Stomach (tissue), 8 donors: ENCODE measurements at regions not wholly inside any gene's neighbourhood (a gene's known extent, or its start where the extent isn't known, plus 50 kb on each side); places are given as distances from the start of the nearest gene placed in this dataset.

Experiments
- DNase-seq, 2 donors: peaks; one replicate each; pipeline versions ENCODE4 v3.0.0 to v3.0.0-alpha.2; 2013 to 2019
- H3K27ac ChIP-seq, 5 donors: fragments of 200-600 bp in 4 of 5; sonication (generic) in 4 of 5; one replicate each; pipeline ENCODE4 v1.5.1; 2013 to 2019; ENCODE audit warnings: mild to moderate bottlenecking in 1 of 5, moderate library complexity in 1 of 5
- H3K27me3 ChIP-seq, 3 donors: fragments of 200-600 bp; sonication (generic); one replicate each; pipeline ENCODE4 v1.5.1; 2017 to 2019; ENCODE audit warnings: mixed run types in 1 of 3
- H3K36me3 ChIP-seq, 4 donors: fragments of 200-600 bp; sonication (generic); 1 replicate in 3 of 4; 2 replicates in 1 of 4; pipeline ENCODE4 v1.5.1; 2016 to 2019
- H3K4me1 ChIP-seq, 4 donors: fragments of 200-600 bp; sonication (generic); one replicate each; pipeline ENCODE4 v1.5.1; 2016 to 2019
- H3K4me3 ChIP-seq, 4 donors: fragments of 200-600 bp; sonication (generic) in 3 of 4; one replicate each; pipeline ENCODE4 v1.5.1; 2016 to 2019; ENCODE audit warnings: mild to moderate bottlenecking in 1 of 4
- H3K9me3 ChIP-seq, 4 donors: fragments of 200-600 bp; sonication (generic); one replicate each; pipeline ENCODE4 v1.5.1; 2016 to 2019
- EP300 ChIP-seq: sonication (generic); formaldehyde crosslinking; IDR thresholded peaks from one replicate; pipeline ENCODE4 v1.6.1; 2017; ENCODE audit warnings: antibody characterized with exemption
- POLR2A ChIP-seq, 4 donors: fragments of 450-650 bp; IDR thresholded peaks; one replicate each; pipeline ENCODE4 v1.6.1; 2016; ENCODE audit warnings: antibody characterized with exemption in 4 of 4, control low read depth in 2 of 4, mild to moderate bottlenecking in 1 of 4, moderate library complexity in 1 of 4
- POLR2AphosphoS5 ChIP-seq, 3 donors: sonication (generic); formaldehyde crosslinking; IDR thresholded peaks; one replicate each; pipeline ENCODE4 v1.6.1; 2016; ENCODE audit warnings: antibody characterized with exemption in 3 of 3
- WGBS, 5 donors: extraction: QIAGEN DNeasy Blood & Tissue Kit in 3 of 5; methylation state at CpG; one replicate each; pipeline versions ENCODE4 v1.1.5 to v1.1.7; 2013 to 2018; 5-methylcytosine and 5-hydroxymethylcytosine counted together
- intact Hi-C: fragments of 100-400 bp; cut with DNase I; formaldehyde crosslinking; loops from one replicate; pipeline ENCODE4 v1.15.1; 2023; ENCODE audit warnings: low total_unique reads
- TF ChIP-seq, protein P1 (sequence below), 7 experiments: fragments of 450-650 bp in 4 of 7; fragments of 200-600 bp in 3 of 7; sonication (generic) in 3 of 7; IDR thresholded peaks; one replicate each; pipeline ENCODE4 v1.5.1; 2016 to 2019; ENCODE audit warnings: antibody characterized with exemption in 7 of 7, control low read depth in 2 of 7, mild to moderate bottlenecking in 1 of 7
- donor health status: healthy with polysubstance abuse.
- donor health status: Bipolar disorder and iron deficiency.
- donor health status: healthy.

- no peaks in the 10 kb centered on the region for H3K36me3 ChIP-seq
- H3K9me3 ChIP-seq, result no peaks in the 10 kb centered on the region
- no peak overlapping the region for H3K4me3 ChIP-seq
- no peaks in the 10 kb centered on the region for H3K4me1 ChIP-seq
- DNase-seq, result peak in 1 of 2 donors; percentile 17
- intact Hi-C loops, result no loop called here
- TF ChIP-seq, protein P1, sequence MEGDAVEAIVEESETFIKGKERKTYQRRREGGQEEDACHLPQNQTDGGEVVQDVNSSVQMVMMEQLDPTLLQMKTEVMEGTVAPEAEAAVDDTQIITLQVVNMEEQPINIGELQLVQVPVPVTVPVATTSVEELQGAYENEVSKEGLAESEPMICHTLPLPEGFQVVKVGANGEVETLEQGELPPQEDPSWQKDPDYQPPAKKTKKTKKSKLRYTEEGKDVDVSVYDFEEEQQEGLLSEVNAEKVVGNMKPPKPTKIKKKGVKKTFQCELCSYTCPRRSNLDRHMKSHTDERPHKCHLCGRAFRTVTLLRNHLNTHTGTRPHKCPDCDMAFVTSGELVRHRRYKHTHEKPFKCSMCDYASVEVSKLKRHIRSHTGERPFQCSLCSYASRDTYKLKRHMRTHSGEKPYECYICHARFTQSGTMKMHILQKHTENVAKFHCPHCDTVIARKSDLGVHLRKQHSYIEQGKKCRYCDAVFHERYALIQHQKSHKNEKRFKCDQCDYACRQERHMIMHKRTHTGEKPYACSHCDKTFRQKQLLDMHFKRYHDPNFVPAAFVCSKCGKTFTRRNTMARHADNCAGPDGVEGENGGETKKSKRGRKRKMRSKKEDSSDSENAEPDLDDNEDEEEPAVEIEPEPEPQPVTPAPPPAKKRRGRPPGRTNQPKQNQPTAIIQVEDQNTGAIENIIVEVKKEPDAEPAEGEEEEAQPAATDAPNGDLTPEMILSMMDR (IDR thresholded peaks at IDR 0.05), result no peak
- TF ChIP-seq EP300 (no peak), POLR2A (IDR thresholded peaks at IDR 0.05) (no peak), POLR2AphosphoS5 (IDR thresholded peaks at IDR 0.05) (no peak)
- 63 to 81% (median 72%) methylated on average over 21 of the region's 21 CpGs for WGBS, 5 donors
- no peaks in the 10 kb centered on the region for H3K27me3 ChIP-seq
- H3K27ac ChIP-seq, result no peak overlapping the region
Observed at GRCh38 chr7:156082048-156083040, 270.1 kb upstream of the SHH start.

DNA sequence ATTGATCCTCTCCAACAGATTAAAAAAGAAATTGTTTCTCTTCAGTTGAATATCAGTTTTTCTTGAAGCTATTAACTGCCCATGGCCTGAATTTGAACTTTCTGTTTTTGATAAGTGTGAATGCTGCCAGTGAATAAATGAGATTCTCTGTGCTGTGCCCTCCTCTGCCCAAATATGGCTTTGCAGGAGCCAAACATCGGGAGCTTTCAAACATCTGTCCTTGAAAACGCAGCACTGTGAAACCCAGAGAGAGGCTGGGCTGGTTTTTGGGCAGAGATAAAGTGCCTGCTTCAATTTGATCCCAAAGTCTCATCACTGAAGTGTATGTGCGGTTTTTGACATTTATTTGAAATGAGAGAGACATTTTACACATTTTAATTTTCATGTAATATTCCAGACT is 268.3 kb upstream of the SHH start:
- H3K9me3 ChIP-seq, result no peaks in the 10 kb centered on the region
- intact Hi-C loops, result no loop called here
- DNase-seq, result peak in 1 of 2 donors; percentile 23
- 32 to 49% (median 46%) methylated on average over 3 of the region's 3 CpGs for WGBS, 5 donors
- no peaks in the 10 kb centered on the region for H3K36me3 ChIP-seq
- no peaks in the 10 kb centered on the region for H3K27me3 ChIP-seq
- H3K4me3 ChIP-seq, result no peak overlapping the region
- H3K27ac ChIP-seq, result no peak overlapping the region
- no peaks in the 10 kb centered on the region for H3K4me1 ChIP-seq
- TF ChIP-seq POLR2A (IDR thresholded peaks at IDR 0.05) (no peak), EP300 (no peak), POLR2AphosphoS5 (IDR thresholded peaks at IDR 0.05) (no peak)
- TF ChIP-seq, protein P1 (IDR thresholded peaks at IDR 0.05), result no peak

GRCh38 chr7:156080046-156080445 is 267.8 kb upstream of the SHH start:
- Histone ChIP-seq H3K4me3 (no peak overlapping the region), H3K36me3 (no peaks in the 10 kb centered on the region), H3K27ac (no peak overlapping the region), H3K27me3 (no peaks in the 10 kb centered on the region), H3K9me3 (no peaks in the 10 kb centered on the region), H3K4me1 (no peaks in the 10 kb centered on the region)
- 82 to 90% (median 88%) methylated on average over 6 to 11 of the region's 11 CpGs for WGBS, 5 donors
- intact Hi-C loops, result no loop called here
- TF ChIP-seq, protein P1 (IDR thresholded peaks at IDR 0.05), result no peak
- TF ChIP-seq POLR2A (IDR thresholded peaks at IDR 0.05) (no peak), POLR2AphosphoS5 (IDR thresholded peaks at IDR 0.05) (no peak), EP300 (no peak)
- DNase-seq, result no peak

- Histone ChIP-seq H3K4me1 (no peaks in the 10 kb centered on the region), H3K36me3 (no peaks in the 10 kb centered on the region), H3K27ac (no peak overlapping the region), H3K27me3 (no peaks in the 10 kb centered on the region), H3K9me3 (no peaks in the 10 kb centered on the region), H3K4me3 (no peak overlapping the region)
- intact Hi-C loops, result no loop called here
- no peak for DNase-seq
- 78 to 92% (median 87%) methylated on average over 15 of the region's 15 CpGs for WGBS, 5 donors
- TF ChIP-seq POLR2A (IDR thresholded peaks at IDR 0.05) (no peak), EP300 (no peak), POLR2AphosphoS5 (IDR thresholded peaks at IDR 0.05) (no peak)
- TF ChIP-seq, protein P1 (IDR thresholded peaks at IDR 0.05), result no peak
Observed at GRCh38 chr7:156079156-156079555, 266.9 kb upstream of the SHH start.
